GM19438 (cell line): ENCODE measurements at regions not wholly inside any gene's neighbourhood (a gene's known extent, or its start where the extent isn't known, plus 50 kb on each side); places are given as distances from the start of the nearest gene placed in this dataset.
"Not testable (repeated sequence)": the region's sequence is repeated elsewhere in the genome, so short reads cannot be mapped to it uniquely, and the experiment has no call there.

Source experiments
- ATAC-seq: cut with Tn5 transposase; IDR thresholded peaks from one replicate; pipeline ENCODE4 v1.9.1; 2021; ENCODE audit warnings: low read depth; ENCODE audit not compliant: unreplicated experiment

DNA sequence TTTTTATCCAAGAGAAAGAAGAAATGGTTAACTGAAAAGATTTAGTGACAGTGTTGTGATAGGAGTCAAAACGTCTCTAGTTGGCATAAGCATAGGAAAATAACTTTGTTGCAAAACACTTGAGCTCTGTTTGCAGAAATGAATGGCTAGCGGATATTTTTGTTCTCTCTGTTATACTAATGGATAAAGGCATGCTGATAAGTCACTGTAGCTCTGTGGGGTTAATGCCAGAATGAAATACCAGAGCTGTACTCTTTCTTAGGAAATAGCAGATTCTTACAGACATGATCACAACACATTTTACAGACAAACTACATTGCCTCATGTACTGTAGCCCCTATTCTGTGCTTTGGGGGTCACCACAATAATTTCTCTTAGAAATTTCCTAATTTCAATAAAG, 202.8 kb downstream of the DMRTA1 start:
- ATAC-seq = no peak

DNA sequence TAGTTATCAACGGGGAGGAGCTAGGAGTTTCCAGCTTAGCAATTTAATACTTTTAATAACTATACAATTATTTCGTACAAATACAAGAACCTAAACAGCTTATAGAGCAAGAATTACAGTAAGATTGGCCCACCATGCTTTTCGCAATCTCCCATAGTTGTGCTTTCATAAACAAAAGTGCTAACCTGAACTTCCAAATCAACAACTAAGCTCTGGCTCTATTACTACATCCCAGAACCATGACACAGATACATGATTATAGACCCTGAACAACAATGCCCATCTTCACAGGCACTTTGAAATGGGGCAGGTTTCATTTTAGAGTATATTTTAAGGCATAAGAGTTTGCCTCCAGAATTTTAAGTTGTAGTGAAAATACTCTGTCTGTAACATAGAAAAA, 203.5 kb downstream of the DMRTA1 start:
- ATAC-seq = no peak

DNA sequence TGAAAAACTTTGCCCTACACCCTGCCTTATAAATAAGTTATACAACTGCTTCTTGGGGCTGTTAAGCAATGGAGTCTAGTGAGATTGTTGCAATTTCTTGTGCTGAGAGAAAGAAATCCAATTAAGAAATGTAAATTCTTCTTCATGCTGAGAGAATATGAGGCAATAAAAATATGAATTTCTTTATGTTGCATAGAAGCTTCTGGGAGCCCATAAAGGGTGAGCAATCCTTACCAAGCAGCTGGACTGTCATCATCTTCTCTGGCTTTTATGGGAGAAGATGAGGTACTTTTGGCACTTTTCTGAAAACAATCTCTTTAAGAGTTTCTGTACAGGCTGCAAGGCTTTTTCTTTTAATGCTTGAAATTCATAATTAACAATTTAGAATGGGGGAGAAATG, 204.3 kb downstream of the DMRTA1 start:
- no peak for ATAC-seq

DNA sequence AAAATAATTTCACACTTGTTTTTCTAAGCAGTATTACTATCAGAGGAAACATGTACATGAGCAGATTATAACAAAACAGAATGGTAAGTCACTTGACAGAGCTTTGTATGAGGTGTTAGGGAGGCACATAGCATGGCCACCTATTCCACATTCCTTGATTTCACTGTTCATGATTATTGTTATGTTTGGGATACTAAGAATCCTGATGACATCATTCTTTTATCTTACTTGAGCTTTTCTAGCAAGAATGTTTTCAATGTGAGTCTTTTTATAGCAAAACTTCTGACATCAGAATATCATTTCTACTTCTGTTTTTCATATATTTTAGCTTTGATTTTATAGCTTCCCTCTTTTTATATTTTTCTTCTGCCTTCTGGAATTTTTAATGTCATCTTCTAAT, 208.2 kb downstream of the DMRTA1 start:
- no peak for ATAC-seq

DNA sequence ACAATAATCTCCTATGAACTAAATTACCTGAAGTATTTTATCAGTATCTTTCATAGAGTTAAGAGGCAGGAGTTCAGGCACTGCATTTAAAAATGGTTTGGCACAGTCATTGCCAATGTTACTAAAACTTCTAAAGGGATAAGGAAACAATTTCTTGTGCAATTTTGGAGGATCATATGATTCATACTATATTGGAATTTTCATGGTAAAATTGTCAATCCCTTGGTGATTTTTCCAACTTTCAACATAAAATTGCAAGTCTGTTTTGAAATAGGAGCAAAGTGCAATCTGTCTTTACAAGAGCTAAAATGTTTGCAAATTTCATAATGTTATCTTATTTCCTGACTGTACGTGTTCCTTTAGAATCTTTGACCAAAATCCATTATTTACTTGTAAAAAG, 211.1 kb downstream of the DMRTA1 start:
- no peak for ATAC-seq

DNA sequence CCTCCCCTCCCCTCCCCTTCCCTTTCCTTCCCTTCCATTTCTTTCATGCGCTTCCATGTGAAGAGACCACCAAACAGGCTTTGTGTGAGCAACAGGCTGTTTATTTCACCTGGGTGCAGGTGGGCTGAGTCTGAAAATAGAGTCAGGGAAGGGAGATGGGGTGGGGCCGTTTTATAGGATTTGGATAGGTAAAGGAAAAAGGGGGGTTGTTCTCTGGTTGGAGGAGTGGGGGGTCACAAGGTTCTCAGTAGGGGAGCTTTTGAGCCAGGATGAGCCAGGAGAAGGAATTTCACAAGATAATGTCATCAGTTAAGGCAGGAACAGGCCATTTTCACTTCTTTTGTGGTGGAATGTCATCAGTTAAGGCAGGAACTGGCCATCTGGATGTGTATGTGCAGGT, 211.9 kb downstream of the DMRTA1 start:
- ATAC-seq = not testable (repeated sequence)

DNA sequence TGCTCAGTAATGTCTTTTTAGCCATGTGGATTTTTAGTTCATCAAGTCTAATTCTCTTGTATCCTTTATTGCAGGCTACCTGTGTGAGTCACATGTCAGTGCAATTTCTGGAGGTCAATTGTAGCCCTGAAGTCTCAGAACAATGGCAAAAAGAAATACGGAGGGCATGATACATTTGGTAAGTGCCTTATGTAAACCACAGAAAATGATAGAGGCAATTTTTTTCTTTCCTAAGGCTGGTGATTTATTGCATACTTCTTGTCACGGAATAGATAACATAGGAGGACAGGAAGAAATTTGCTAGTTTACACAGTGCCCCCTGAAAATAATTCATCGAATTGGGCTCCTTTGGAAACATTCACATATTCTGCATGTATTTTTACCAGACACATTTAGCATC, 235.9 kb downstream of the DMRTA1 start:
- no peak for ATAC-seq

DNA sequence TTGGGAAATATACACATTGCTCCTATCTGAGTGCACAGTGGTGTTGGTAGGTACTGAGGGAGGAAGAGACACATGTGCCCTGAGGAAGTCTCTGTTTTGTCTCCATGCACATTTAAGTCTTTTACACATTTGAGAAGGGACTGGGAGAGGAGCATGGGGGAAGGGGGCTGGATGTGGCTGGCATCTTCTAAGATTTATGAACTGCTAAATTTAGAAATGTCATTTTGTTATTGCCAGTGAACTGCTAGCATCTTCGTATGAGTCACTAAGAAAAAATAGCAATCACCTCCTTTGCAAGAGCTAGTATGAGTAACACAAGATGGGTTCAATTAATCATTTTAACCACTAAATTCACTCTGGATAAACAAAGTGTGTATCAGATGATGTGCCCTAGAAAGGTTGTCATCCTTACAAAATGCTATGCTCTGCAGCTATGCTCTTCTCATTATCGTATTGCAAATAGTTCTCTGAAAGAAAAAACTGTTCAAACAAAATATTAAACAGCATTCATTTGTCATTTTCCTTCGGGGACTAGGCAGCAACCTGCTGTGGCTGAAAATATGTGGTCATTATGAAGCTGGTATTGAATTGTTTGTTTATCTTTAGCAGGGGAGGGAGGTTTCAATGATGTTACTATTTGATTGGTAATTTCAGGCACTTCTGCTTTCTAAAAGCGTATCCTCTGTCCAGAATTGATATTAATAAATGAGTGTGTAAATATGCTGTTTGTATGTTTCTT, 236.5 kb downstream of the DMRTA1 start:
- no peak for ATAC-seq

DNA sequence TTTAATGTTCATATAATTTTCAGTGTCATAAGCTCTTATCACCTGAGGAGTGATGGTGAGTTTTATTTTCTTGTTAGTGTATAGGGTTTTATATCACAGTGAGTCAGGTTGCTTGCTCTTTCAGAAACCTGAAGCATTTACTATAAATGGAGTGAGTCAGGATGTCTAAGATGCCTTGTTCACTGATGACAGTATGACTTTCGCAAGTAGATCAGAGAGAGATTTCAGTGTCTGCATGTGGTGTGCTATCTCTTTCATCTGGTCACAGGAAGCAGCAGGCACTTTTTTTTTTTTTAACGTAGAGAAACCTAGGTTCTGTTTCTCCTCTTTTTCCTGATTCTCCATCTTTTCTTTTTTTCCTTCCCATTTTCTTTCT, 237.1 kb downstream of the DMRTA1 start:
- no peak for ATAC-seq

DNA sequence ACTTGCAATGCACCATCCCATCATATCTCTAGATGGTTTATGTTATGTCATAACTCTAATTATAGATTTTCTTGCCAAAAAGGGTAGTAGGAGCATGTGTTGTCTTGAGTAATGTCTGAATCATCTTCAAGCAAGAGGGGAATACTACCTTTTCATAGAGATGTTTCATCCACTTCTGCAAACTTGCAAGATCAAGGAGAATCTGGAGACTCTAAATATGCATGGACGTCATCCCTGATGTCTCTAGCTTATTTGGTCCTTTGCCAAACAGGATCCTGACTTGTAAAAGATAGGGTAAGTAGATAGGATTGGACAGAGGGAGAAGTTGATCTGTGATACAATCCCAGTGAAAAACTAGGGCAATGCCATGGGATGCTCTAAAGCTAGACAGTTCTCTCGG, 246.5 kb downstream of the DMRTA1 start:
- no peak for ATAC-seq

DNA sequence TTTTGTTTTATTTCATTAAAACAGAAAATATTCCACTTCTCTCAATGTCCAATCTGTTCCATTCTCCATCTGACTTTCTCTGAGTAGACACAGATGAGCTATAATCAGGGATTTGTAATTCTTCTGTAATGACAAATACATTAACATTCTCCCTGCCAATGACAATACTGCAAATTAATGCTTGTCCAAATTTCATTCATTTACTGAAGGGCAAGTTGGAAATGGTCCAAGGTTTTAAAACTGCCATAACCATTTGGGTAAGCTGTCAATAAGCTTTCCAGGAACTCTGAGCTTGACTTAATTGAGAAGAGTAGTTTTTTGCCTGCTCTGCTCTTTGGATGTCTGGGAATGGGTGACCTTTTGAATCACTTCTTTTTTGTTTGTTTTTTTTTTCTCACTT, 253.5 kb downstream of the DMRTA1 start:
- ATAC-seq = no peak

DNA sequence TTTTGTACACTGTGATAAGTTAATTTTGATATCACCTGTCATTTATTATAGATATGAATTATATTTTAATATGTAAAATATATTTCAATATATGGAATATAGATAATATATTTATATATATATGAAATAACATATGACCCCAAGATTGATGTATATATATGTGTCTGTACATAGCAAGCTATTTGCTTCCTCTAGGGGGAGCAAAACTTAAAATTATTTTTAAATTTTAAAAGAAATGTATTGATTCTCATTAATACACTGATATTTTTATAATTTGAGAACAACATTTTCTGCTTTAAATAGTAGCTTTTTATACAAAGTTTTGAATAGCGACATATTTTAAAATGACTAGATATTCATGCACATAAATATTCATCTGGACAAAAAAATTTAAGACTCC, 272.0 kb downstream of the DMRTA1 start:
- ATAC-seq = no peak

DNA sequence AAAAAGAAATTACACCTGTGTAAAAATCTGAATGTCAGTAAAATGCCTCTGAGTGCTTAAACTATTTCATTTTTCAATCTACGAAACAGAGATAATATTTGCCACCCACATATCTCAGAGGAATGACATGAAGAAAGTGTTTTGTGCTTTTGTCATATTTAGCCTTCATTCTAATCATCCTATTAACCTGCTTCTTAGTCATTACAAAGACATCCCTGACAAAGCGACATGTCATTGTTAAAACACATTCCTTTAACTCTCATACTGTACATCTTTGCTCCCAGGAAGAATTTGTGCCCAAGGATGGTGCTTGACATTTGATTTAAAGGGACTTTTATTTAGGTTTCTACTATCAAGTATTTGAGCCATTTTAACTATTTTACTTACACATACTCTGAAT, 275.9 kb downstream of the DMRTA1 start:
- no peak for ATAC-seq

DNA sequence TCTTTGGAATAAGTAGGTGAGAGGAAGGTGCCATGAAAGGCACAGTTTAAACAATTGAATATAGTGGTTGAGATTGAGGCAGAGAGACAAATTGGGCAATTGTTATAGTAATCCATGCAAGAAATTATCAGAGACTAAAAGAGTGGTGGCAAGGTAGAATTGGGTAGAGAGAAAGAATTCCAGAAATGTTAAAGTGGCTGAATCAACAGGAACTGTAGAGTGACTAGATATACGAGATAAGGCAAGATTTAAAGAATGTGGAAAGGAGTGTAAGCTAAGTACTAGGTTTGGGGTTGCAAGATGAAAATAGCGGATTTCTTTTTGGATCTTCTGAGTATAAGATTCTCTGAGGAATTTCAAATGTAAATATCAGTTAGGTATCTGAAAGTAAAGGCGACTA, 285.2 kb downstream of the DMRTA1 start:
- no peak for ATAC-seq

DNA sequence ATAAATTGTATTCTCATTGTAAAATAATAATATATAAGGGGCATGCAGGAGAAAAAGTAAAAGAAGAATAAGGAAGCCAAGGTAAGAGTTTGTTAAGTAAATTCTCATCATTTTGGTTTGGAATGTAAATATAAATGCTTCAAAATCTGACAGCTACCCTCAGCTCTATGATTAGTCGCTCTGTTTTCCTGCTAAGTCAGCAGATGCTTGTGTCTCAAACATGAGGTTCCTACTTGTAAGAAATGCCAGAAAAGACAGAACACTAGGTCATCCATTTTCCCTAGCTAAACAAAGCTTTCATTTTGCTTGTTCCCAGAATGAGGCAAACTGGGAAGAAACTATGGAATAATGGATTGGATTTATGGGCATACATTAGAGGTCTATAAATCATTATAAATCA, 293.1 kb downstream of the DMRTA1 start:
- ATAC-seq = no peak

DNA sequence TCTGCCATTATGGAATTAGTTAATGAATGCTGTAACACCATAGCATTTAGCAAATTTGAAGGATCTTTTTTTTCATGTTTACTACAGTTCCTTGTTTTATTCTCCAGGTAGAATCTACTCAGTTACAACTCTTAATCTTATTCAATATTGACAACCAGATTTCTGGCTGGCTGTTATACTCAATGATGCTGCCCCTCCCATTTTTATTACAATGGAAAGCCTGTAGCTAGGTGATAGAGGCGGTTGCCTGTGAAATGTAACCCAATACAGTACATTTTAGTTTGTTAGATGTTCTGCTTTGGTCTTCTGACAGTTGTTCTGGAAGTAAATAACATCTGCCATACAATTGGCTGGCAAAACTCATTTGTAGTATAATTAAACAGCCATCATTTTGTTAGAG, 294.2 kb downstream of the DMRTA1 start:
- ATAC-seq = no peak

DNA sequence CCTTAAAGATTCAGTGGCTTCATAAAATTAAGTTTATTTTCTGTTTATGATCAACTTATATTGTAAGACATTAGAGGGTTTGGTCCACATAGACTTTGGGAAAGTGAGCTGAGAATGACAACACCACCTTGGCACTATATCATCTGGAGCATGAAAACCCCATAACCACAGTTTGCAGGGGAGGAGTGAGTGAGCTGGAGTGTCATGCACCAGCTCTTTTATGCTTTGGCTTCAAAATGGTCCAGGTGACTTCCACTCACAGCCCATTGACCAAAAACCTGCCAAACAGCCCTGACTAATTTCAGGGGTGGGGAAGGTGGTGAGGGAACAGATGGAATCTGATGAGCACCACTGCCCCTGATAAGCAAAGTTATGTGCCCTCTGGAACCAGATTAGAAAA, 295.8 kb downstream of the DMRTA1 start:
- ATAC-seq = no peak

DNA sequence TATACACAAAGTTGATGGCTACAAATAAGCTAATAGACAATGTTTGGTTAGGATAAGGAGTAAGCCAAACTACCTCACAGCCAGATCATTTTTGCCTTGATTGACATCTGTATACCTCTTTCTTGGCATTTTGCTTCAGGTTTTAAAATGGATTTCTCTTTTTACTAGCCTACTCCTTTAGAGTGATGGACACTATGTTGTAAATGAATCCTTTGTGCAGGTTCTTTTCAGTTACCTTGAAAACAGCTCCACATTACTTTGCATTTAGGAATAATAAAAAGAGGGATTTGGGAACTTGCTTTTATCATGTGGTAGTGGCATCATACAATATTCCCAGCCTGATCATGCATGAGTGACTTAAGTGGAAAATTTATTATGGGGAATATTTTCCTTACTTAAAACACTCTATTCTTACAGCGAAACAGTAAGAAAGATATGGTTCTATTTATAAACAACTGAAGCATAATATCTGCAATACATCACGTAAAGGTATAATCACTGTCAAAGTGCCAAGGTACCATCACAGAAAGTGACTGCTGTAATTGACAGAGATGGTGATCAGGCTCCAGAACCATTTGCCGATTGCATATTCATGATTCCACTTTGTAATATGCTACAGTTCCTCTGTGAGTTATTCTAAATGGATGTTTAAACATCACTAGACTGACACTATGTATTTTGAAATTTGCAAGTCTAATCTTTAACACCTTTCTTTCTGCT, 327.0 kb downstream of the DMRTA1 start:
- no peak for ATAC-seq

DNA sequence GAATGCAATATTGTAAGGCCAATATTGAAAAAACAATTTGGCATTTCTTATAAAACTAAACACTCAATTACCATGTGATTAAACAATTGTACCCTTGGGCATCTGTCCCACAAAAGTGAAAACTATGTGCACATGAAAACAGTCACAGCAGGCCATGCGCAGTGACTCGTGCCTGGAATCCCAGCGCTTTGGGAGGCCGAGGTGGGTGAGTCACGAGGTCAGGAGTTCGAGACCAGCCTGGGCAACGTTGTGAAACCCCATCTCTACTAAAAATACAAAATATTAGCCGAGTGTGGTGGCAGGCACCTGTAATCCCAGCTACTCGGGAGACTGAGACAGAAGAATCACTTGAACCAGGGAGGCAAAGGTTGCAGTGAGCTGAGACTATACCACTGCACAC, 343.7 kb downstream of the DMRTA1 start:
- ATAC-seq = no peak

DNA sequence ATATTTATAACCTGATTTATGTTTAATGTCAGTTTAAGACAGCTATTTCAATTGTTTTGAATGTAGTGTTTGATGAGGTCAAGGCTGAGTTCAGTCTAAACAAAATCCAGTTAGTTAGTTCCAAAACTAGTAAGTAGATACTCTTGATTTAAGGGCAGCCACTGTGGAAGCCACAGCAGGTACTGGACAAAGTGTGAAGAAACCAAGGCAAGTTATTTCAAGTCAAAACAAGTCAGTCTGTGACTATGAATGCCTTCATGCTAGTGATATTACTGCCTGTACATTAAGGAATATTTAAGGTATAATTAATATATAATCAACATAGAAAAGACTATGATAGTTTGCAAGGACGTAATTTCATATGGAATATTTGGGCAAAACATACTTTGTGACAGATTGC, 362.3 kb downstream of the DMRTA1 start:
- ATAC-seq = no peak

DNA sequence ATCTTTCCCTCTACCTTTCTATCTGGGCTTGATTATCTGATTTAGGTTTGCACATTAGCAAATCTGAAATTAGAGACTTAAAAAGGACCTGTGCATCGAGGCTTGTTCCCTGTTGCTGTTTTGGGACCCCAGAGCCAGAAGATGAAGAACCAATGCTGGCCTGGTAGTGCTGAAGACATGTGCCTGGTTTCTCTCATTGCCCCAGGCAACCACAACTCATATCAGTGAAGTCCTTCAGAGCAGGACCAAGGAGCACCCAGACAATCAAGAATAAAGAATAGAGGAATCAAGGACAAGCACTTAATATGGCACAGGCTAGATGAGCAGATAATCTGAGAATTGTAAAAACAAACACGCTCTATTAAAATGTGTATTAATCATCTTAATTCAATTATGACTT, 362.7 kb downstream of the DMRTA1 start:
- no peak for ATAC-seq

DNA sequence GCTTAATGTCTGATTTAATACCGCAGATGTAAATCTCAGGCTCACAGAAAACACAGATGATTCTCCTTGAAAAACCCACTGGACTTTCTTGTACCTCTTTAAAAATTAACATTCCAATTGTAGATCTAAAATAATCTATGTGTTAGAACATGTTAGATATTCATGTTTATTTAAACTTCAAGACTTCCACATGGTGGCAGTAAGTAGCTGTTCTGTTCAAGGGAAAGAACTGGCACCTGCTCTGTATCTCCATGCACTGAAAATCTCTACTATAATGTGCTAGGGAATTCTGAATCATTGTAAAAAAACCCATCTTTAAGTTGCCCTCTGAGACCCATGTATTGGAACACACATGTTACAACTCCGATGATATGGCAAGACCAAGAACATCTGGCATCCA, 366.9 kb downstream of the DMRTA1 start:
- ATAC-seq = no peak
